NCI-H748 treated with DMSO at 0.1 percent for 48 hours (cell line): ENCODE measurements at regions not wholly inside any gene's neighbourhood (a gene's known extent, or its start where the extent isn't known, plus 50 kb on each side); places are given as distances from the start of the nearest gene placed in this dataset.
"Not testable (repeated sequence)": the region's sequence is repeated elsewhere in the genome, so short reads cannot be mapped to it uniquely, and the experiment has no call there.

Experiments used
- DNase-seq: peaks from one replicate; lab custom pipeline; 2025; lab: John Stamatoyannopoulos, UW

DNA sequence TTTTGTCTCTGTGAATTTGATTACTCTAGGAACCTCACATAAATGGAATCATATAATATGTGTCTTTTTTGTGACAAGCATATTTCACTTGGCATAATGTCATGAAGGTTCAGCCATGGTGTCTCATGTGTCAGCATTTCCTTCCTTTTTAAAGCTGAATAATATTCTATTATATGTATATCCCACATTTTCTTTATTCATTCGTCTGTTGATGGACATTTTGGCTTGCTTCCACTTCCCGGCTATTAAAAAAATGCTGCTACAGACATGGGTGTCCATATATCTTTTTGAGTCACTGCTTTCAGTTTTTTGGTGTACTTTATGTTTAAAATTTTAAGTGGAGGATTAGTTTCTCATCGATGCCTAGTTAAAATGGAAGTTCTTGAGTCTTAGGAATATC, 59.8 kb upstream of the C5orf63 start:
- DNase-seq, result no peak

DNA sequence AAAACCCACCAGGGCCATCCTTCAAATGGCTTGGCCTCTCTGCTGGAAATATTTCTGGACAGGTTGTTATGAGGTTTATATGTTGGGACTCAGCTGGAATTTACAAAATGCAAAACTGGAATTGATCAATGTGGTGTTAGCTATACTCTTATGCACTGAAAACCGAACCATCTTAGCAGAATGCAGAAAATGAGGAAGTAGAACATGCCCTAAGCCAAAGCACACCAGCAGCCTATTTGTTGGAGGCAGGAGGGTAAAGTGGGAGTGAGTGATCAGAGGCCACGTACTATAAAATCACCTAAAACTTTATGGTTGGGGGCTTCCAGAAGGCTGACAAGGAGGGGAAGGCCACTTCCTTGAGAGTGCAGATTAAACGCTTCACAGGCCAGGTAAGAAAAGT, 63.6 kb upstream of the C5orf63 start:
- no peak for DNase-seq

- no peak for DNase-seq
Observed at GRCh38 chr5:127143722-127144121, 70.4 kb upstream of the C5orf63 start.

- DNase-seq, result no peak
Observed at GRCh38 chr5:127153031-127153430, 79.7 kb upstream of the C5orf63 start.

- no peak for DNase-seq
Observed at GRCh38 chr5:127153521-127153920, 80.2 kb upstream of the C5orf63 start.

- DNase-seq, result no peak
Observed at GRCh38 chr5:127163750-127164149, 90.4 kb upstream of the C5orf63 start.

GRCh38 chr5:127170918-127171600, 97.8 kb upstream of the C5orf63 start:
- DNase-seq, result no peak

GRCh38 chr5:127176769-127177168, 103.5 kb upstream of the C5orf63 start:
- DNase-seq, result no peak

- DNase-seq, result not testable (repeated sequence)
Observed at GRCh38 chr5:127182631-127183030, 108.0 kb upstream of the MEGF10 start.

DNA sequence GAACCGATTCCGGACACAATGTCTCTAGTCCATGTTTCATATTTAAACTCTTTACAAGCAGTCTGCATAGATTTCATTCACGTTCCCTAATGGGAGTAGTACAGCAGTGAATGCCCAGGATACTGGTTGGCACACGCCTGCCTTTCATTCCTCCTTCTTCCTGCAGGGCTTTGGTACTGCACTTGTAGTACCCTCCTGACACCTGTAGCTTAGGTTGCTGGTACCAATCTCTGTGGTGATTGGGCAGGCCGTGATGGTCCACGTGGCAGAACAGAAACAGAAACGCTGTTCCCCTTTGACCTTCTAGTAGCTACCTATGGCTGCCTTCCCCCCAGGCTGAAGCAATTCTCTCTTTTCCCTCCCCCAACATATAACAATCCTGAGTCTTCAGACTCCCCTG, 107.3 kb upstream of the MEGF10 start:
- no peak for DNase-seq

- no peak for DNase-seq
Observed at GRCh38 chr5:127184851-127185250, 105.7 kb upstream of the MEGF10 start.

GRCh38 chr5:127186657-127187056, 103.9 kb upstream of the MEGF10 start:
- no peak for DNase-seq

DNA sequence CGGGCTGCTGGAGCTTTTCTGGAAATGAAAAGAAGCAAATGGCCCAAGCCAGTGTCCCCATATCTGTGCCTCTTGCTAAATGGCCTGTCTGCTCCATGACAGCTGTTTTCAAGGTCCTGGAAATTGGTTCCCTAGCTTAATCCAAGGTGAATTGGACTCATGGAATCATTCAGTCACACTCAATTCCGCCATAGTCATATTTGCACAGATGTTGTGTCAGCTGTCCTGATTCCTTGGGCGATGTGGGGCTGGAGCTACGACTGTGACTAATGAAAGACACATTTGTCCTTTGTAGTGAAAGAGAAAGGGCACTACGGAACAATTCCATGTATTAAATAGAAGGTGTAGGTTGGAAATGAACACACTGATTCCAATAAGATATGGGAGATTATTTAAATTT, 102.9 kb upstream of the MEGF10 start:
- DNase-seq, result no peak

DNA sequence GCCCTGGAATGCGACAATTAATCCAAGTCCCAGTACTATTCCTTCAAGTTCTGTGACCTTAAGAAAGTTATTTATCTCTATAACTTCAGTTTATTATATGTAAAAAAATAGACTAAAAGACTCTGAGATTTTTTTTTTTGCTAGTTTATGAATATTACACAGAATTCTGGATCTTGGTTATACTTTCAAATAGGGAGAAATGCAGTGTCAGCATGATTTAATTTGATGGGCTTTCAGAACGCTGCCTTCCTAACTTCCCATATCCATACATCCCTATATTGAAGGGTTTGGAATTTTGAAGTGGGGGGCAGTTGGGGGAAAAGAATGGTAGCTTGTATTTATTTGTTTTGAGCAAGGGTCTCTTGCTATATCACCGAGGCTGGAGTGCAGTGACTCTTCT, 98.4 kb upstream of the MEGF10 start:
- no peak for DNase-seq

GRCh38 chr5:127192836-127193338, 97.7 kb upstream of the MEGF10 start:
- DNase-seq, result no peak

GRCh38 chr5:127196042-127196441, 94.6 kb upstream of the MEGF10 start:
- DNase-seq, result no peak

GRCh38 chr5:127197402-127198167, 93.0 kb upstream of the MEGF10 start:
- not testable (repeated sequence) for DNase-seq

GRCh38 chr5:127202738-127203137, 87.9 kb upstream of the MEGF10 start:
- DNase-seq, result not testable (repeated sequence)

DNA sequence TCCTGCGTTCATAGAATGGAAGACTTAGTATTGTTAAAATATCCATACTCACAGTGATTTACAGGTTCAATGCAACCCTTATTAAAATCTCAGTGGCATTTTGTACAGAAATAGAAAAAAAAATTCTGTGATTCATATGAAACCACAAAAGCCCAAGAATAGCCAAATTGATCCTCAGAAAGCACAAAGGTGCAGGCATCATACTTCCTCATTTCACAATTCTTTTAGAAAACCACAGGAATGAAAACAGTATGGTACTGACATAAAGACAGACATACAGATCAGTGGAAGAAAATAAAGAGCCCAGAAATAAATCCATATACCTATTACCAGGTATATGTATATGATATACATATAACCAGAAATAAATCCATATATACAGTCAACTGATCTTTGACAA, 86.8 kb upstream of the MEGF10 start:
- no peak for DNase-seq

- no peak for DNase-seq
Observed at GRCh38 chr5:127205147-127205546, 85.4 kb upstream of the MEGF10 start.

GRCh38 chr5:127206320-127207113, 84.1 kb upstream of the MEGF10 start:
- DNase-seq, result peak; percentile 85

- DNase-seq, result peak; percentile 86
Observed at GRCh38 chr5:127210042-127210441, 80.6 kb upstream of the MEGF10 start.

DNA sequence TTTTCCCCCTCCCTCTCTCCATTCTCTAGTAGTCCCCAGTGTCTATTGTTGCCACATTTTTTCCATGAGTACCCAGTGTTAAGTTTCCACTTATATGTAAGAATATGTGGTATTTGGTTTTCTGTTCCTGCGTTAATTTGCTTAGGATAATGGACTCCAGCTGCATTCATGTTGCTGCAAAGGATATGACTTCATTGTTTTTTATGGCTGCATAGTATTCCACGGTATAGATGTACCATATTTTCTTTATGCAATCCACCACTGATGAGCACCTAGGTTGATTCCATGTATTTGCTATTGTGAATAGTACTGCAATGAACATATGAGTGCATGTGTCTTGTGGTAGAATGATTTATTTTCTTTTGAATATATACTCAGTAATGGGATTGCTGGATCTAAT, 77.4 kb upstream of the MEGF10 start:
- DNase-seq, result no peak
